ENCODE measurements at regions not wholly inside any gene's neighbourhood (a gene's known extent, or its start where the extent isn't known, plus 50 kb on each side); places are given as distances from the start of the nearest gene placed in this dataset.

DNA sequence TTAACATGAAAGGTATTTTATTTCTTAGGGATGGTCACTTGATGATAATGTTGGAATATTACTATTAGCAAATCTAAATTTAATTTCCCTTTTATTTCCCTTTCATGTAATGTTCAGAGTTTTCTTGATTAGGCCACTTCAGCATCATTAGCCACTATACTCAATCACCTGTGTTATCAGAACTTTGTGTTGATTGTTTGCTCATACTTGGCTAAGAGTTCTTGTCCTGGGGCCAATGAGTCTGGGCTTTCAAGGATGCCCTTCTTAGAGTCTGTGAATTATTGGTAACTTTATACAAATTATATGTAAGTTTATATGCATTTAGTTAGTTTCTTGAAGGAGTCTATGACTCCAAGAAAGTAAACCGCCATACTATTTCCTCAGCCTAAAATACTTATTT, 408.0 kb upstream of the DDX18 start:
- DNase-seq, result no peak

- DNase-seq, result no peak
Measured at GRCh38 chr2:117407746-117408145, 406.7 kb upstream of the DDX18 start.

- DNase-seq, result no peak
Measured at GRCh38 chr2:117409443-117409842, 405.0 kb upstream of the DDX18 start.

DNA sequence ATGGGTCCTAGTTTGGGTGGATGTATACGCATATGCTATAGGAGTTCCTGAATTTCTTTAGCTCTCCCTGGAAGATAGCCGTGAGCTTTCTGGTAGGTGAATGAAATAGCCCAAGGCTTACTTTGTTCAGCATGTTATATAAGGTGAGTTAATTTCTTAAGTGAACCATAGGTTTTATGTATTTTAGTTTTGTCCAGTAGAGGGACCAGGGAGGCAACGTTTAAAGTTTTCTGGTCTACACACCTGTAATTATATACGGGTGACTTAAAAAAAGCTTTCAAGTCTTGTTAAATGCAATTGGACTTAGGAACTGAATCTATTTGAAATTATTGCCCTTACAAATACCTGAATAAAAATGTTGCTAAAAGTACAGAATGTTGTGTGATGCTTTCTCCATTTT, 402.5 kb upstream of the DDX18 start:
- no peak for DNase-seq

DNA sequence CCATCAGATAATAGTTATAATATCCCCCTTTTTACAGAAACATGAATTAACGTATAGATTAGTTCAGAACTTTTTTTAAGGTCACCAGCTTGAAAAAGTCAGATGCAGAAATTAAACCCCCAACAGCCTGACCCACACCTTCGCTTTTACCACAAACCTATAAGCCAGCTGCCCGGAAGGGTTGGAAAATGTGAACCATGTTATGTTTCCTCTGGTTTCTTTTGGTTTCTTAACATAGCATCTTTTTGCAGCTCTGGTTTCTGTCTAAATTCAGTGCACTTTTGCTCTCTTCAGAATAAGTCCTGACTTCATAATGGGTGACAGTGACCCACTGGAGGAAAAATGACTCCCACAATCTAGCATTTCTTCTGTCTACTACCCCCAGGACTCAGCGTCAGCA, 381.7 kb upstream of the DDX18 start:
- no peak for DNase-seq

DNA sequence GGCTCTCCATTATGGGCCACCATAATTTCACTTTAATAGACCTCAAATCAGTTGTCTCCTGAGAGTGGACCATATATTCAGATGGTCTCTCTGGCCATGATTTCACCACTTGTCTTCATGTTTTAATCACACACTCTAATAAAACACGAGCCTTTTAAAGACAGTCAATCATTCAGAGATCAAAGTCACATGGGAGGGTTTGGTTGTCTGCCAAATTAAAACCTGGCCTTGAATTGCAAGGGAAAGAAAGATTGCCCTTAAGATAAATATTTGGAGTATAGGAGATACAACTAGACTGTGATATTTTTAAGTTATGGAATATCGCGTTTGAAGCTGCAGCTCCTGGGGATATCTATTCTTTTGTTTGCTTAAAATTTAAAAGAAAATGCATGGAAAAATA, 377.8 kb upstream of the DDX18 start:
- no peak for DNase-seq

- DNase-seq, result peak; percentile 15
Measured at GRCh38 chr2:117470311-117471095, 344.0 kb upstream of the DDX18 start.

- DNase-seq, result no peak
Measured at GRCh38 chr2:117481608-117482007, 332.9 kb upstream of the DDX18 start.

DNA sequence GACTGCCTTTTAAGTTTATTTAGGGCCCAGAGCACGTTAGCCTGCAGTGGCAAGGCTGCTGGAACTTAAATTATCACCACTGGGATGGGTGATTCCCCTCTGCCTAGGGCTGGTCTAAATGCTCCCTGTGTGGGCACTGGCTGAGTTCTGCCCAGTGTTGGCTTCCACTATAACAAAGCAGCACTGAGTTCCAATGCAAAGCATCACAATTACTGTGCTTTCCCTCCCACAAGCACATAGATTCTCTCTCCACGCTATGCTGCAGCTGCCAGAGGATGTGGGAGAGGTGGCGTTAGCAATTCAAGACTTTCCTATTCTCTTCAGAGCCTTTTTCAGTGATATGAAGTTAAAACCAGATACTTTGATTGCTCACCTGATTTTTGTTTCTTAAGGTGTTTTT, 328.9 kb upstream of the DDX18 start:
- DNase-seq, result no peak

DNA sequence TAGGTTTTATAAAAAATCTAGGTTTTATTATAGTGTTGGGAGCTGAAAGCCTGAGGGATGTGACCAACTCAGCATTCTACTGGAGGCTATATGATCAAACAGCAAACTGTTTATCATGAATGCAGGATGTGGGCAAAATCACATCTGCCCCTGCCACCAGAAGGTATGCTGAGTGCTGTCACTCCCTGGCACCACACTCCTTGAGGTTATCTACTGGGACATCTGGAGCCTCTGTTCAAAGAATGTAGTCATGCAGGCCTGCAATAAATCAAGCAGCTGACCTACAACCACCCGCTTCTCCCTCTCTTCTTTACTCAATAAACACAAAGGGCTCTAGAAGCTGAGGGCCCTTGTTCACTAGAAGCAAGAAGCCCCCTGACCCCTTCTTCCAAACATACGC, 328.4 kb upstream of the DDX18 start:
- no peak for DNase-seq

GRCh38 chr2:117492209-117492851, 322.2 kb upstream of the DDX18 start:
- DNase-seq, result no peak

DNA sequence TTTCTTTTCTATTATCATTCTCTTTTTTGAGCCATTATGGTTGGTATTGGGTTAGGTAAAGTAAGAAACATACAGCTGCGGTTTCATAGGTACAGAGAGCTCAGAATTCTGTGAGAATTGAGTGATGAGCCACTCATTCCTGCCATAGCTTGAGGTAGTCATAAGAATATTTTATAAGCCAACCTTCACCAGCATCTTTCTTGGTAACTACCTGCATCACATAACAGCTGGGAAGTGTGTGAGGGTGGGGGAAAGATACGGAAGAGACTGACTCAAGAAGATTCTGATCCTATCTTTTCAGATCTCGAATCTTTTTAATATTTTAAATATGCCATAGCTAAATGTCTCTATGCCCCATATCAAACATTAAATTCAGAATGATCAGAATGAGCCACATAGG, 313.8 kb upstream of the DDX18 start:
- DNase-seq, result no peak

DNA sequence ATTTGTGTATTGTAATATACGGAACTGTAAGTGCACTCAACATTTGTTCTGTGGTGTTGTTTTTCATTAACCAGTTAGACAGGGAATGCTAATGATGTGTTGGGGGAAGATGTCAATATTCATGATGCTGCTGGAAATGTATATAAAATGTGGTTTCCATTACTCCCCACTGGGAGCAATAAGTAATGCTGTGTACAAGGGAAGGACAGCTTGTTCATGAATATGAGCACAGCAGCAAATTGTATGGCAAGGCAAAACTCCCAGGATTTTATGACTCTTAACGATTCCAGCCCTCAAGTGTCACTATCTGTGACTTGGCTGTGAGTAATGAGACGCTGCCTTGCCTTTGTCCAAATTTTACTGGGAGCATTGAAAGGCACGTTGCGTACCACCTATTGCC, 312.4 kb upstream of the DDX18 start:
- DNase-seq, result peak; percentile 82

- no peak for DNase-seq
Measured at GRCh38 chr2:117512307-117512706, 302.2 kb upstream of the DDX18 start.

- no peak for DNase-seq
Measured at GRCh38 chr2:117514371-117514770, 300.1 kb upstream of the DDX18 start.

- DNase-seq, result no peak
Measured at GRCh38 chr2:117519238-117519637, 295.3 kb upstream of the DDX18 start.

GRCh38 chr2:117519721-117520120, 294.8 kb upstream of the DDX18 start:
- no peak for DNase-seq

- peak; percentile 59 for DNase-seq
Measured at GRCh38 chr2:117523267-117523666, 291.2 kb upstream of the DDX18 start.

GRCh38 chr2:117523711-117524238, 290.7 kb upstream of the DDX18 start:
- DNase-seq, result no peak

- no peak for DNase-seq
Measured at GRCh38 chr2:117536139-117536538, 278.4 kb upstream of the DDX18 start.

DNA sequence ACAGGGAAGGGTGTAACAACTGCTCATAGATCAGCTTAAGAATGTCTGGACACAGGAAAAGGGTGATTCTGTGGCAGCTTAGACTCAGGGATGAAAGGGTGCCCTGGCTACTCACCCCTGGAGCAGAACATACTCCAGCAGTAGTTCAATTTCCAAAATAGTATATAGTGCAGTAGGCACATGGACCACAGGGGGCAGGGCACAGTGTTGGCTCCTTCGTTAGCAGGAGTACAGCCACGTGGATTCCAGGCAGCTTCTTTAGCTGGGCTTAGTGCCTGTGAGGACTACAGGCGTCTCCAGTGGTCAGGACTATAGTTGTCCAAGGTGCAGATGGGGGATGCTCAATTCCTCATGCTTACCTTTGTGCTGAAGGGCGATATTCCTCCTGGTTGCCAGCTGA, 277.5 kb upstream of the DDX18 start:
- DNase-seq, result no peak

- DNase-seq, result no peak
Measured at GRCh38 chr2:117551858-117552257, 262.6 kb upstream of the DDX18 start.

GRCh38 chr2:117553448-117553847, 261.0 kb upstream of the DDX18 start:
- DNase-seq, result peak; percentile 11

- DNase-seq, result peak; percentile 93
Measured at GRCh38 chr2:117555965-117556364, 258.5 kb upstream of the DDX18 start.

DNA sequence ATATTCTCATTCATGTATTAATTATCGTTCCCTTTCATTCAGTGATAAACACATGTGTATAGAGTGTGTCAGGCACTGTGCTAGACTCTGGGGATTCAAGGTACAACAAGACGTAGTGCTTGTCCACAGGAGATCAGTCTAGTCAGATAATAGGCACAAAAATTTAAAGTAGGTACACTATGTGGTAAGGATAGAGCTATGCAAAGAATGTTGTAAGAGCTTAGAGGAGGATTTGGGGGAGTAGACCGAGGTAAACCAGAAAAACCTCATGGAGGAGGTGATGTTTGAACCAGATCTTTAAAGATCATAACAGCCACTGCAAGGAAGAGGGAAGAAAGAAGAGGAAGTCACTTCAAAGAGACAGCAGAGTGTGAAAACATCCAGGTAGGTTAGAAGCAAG, 256.9 kb upstream of the DDX18 start:
- DNase-seq, result no peak
